ENCODE measurements at regions not wholly inside any gene's neighbourhood (a gene's known extent, or its start where the extent isn't known, plus 50 kb on each side); places are given as distances from the start of the nearest gene placed in this dataset.

DNA sequence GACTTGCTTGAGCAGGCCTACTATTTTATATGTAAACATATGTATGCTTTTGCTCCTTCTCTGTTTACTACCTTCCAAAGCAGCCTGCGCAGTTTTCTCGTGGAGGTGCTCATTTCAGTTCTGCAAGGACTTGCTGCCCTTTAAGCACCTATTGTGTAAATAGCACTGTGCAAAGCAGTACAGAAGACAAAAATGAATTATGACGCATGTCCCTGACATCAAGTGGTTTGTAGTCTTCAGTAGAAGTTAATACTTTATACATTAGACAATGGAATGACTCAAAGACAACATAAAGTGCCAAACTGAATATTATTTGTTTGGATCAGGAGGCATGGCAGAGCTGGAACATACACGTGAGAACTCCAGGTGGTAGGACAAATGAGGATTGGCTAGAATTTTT, 611.7 kb downstream of the LMO4 start:
- Histone ChIP-seq H3K4me2 (ENCODE audit: insufficient read depth, low read length) (no peak overlapping the region), H4K20me1 (ENCODE audit: insufficient read depth, low read length) (no peaks in the 10 kb centered on the region), H3K4me1 (ENCODE audit: insufficient read depth, low read length) (no peaks in the 10 kb centered on the region), H3K27me3 (ENCODE audit: insufficient read depth, low read length) (no peaks in the 10 kb centered on the region), H3K9me3 (ENCODE audit: low read depth, low read length) (no peaks in the 10 kb centered on the region), H3K79me2 (ENCODE audit: insufficient read depth, low read length) (no peaks in the 10 kb centered on the region), H2AFZ (ENCODE audit: low read length) (no peak overlapping the region), H3K27ac (ENCODE audit: low read depth, low read length) (no peak overlapping the region), H3K4me3 (ENCODE audit: insufficient read depth, low read length) (no peak overlapping the region), H3K36me3 (ENCODE audit: insufficient read depth, low read length) (no peaks in the 10 kb centered on the region)
- no peak for DNase-seq (ENCODE audit: insufficient read length, low spot score, missing footprints)
- TF ChIP-seq, protein P1, sequence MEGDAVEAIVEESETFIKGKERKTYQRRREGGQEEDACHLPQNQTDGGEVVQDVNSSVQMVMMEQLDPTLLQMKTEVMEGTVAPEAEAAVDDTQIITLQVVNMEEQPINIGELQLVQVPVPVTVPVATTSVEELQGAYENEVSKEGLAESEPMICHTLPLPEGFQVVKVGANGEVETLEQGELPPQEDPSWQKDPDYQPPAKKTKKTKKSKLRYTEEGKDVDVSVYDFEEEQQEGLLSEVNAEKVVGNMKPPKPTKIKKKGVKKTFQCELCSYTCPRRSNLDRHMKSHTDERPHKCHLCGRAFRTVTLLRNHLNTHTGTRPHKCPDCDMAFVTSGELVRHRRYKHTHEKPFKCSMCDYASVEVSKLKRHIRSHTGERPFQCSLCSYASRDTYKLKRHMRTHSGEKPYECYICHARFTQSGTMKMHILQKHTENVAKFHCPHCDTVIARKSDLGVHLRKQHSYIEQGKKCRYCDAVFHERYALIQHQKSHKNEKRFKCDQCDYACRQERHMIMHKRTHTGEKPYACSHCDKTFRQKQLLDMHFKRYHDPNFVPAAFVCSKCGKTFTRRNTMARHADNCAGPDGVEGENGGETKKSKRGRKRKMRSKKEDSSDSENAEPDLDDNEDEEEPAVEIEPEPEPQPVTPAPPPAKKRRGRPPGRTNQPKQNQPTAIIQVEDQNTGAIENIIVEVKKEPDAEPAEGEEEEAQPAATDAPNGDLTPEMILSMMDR (IDR thresholded peaks at IDR 0.05; ENCODE audit: extremely low read depth, low read depth, low read length), result no peak

DNA sequence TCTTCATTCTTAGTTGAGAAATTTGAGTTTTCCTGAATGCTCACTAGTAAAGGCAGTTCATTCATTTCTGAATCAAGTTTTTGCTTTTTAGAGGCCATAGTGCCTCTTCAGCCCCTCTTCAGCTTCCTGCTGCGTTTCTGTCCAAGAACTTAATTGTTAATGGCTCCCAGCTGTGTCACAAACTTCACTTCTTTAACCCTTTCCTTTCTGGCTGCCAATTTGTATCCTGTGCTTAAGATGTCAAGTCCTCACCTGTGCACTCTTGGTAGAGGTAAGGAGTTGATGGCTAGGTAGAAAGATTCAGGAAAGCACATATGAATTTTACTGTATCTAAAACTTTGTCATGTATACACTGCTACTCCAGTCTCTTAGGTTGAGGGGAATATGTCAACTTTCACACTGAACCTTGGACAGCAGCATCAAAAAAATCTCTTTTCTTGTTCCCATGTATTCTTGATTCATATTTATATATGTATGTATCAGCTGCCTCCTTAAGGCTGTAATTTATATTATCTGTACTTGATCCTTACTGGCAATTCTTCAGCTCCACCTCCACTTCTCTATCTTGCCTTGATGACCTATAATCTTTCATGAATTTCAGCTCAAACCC, 612.8 kb downstream of the LMO4 start:
- H3K4me3 ChIP-seq (ENCODE audit: insufficient read depth, low read length), result no peak overlapping the region
- H3K27ac ChIP-seq (ENCODE audit: low read depth, low read length), result peak overlapping the region; percentile 34
- no peaks in the 10 kb centered on the region for H3K9me3 ChIP-seq (ENCODE audit: low read depth, low read length)
- no peaks in the 10 kb centered on the region for H3K79me2 ChIP-seq (ENCODE audit: insufficient read depth, low read length)
- H3K4me1 ChIP-seq (ENCODE audit: insufficient read depth, low read length), result no peaks in the 10 kb centered on the region
- H3K36me3 ChIP-seq (ENCODE audit: insufficient read depth, low read length), result no peaks in the 10 kb centered on the region
- H3K27me3 ChIP-seq (ENCODE audit: insufficient read depth, low read length), result no peaks in the 10 kb centered on the region
- no peak overlapping the region for H2AFZ ChIP-seq (ENCODE audit: low read length)
- H3K4me2 ChIP-seq (ENCODE audit: insufficient read depth, low read length), result no peak overlapping the region
- H4K20me1 ChIP-seq (ENCODE audit: insufficient read depth, low read length), result no peaks in the 10 kb centered on the region
- no peak for DNase-seq (ENCODE audit: insufficient read length, low spot score, missing footprints)
- TF ChIP-seq, protein P1 (IDR thresholded peaks at IDR 0.05; ENCODE audit: extremely low read depth, low read depth, low read length), result no peak

DNA sequence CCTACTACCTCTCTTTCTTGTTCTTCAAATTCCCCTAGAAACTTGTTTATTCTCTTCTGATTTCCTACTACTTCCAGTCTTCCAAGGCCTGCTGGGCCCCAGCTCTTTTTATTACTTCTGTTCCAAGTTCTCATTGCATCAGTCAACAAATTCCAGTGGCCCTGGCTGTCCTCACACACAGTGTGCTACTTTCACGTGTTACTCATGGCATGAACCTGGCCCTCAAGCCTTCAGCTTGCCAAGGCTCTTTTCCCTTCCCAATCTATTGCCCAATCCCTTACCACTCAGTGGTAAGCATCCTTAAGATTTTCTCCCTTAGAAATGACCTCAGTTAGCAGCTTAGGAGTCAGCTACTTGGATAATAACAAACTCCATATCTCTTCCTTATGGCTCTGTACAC, 613.5 kb downstream of the LMO4 start:
- Histone ChIP-seq H3K4me1 (ENCODE audit: insufficient read depth, low read length) (no peaks in the 10 kb centered on the region), H3K4me2 (ENCODE audit: insufficient read depth, low read length) (no peak overlapping the region), H4K20me1 (ENCODE audit: insufficient read depth, low read length) (no peaks in the 10 kb centered on the region), H3K36me3 (ENCODE audit: insufficient read depth, low read length) (no peaks in the 10 kb centered on the region), H3K79me2 (ENCODE audit: insufficient read depth, low read length) (no peaks in the 10 kb centered on the region), H3K9me3 (ENCODE audit: low read depth, low read length) (no peaks in the 10 kb centered on the region), H3K27me3 (ENCODE audit: insufficient read depth, low read length) (no peaks in the 10 kb centered on the region), H3K4me3 (ENCODE audit: insufficient read depth, low read length) (no peak overlapping the region), H2AFZ (ENCODE audit: low read length) (no peak overlapping the region), H3K27ac (ENCODE audit: low read depth, low read length) (peak overlapping the region; percentile 34)
- DNase-seq (ENCODE audit: insufficient read length, low spot score, missing footprints), result no peak
- TF ChIP-seq, protein P1 (IDR thresholded peaks at IDR 0.05; ENCODE audit: extremely low read depth, low read depth, low read length), result no peak

DNA sequence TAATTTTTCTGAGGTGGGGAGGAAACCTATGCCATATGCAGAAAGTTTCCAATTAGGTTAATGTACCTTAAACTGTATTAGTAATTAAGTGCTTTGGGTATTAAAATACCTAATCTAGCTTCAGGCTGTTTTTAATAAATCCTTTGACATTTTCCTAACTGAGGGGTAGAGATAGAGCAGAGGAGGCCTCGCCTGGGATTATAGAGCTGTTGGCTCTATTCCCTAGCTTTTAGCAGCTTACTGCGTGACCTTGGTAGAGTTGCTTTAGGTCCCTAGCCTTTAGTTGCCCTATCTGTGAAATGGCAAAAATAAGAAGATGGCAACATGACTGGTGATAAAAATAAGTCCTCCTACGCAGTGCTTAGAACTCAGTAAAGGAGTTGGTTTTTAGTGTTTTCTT, 621.0 kb downstream of the LMO4 start:
- Histone ChIP-seq H2AFZ (ENCODE audit: low read length) (no peak overlapping the region), H3K4me1 (ENCODE audit: insufficient read depth, low read length) (peaks cover 10% of the 10 kb centered on the region), H3K36me3 (ENCODE audit: insufficient read depth, low read length) (no peaks in the 10 kb centered on the region), H3K27ac (ENCODE audit: low read depth, low read length) (no peak overlapping the region), H3K4me3 (ENCODE audit: insufficient read depth, low read length) (no peak overlapping the region), H3K9me3 (ENCODE audit: low read depth, low read length) (no peaks in the 10 kb centered on the region), H3K79me2 (ENCODE audit: insufficient read depth, low read length) (no peaks in the 10 kb centered on the region), H3K4me2 (ENCODE audit: insufficient read depth, low read length) (no peak overlapping the region), H4K20me1 (ENCODE audit: insufficient read depth, low read length) (no peaks in the 10 kb centered on the region), H3K27me3 (ENCODE audit: insufficient read depth, low read length) (no peaks in the 10 kb centered on the region)
- DNase-seq (ENCODE audit: insufficient read length, low spot score, missing footprints), result no peak
- TF ChIP-seq, protein P1 (IDR thresholded peaks at IDR 0.05; ENCODE audit: extremely low read depth, low read depth, low read length), result no peak

Data from osteoblast (primary cell).